ENCODE measurements at regions not wholly inside any gene's neighbourhood (a gene's known extent, or its start where the extent isn't known, plus 50 kb on each side); places are given as distances from the start of the nearest gene placed in this dataset.

DNA sequence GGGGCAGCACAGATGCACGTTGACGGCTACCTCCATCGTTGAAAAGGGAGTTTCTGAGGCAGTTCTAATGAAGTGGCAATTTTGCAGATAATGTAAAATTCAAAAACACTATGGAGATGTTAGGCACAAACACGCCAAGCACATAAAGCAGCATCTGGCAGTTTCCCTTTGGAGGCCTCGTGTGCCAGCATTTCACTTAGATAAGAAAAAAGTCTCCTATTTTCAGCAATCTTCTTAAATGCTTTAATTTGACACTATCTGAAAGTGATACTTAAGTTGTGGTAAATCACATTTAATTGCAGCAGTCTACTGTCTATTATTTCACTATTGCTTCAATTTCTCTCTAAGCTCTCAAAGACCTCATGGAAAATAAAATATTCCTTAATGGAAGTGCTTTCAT, 125.3 kb upstream of the PROKR2 start:
- Mint-ChIP-seq H3K27me3 (ENCODE audit: low read depth in 3 of 3) (peaks cover 5 to 14% (median 8%) of the 10 kb centered on the region in 3 donors), H3K4me3 (no peak overlapping the region), H3K36me3 (no peaks in the 10 kb centered on the region), H3K9me3 (peaks cover 0 to 8% (median 3%) of the 10 kb centered on the region in 7 donors), H3K4me1 (no peaks in the 10 kb centered on the region), H3K27ac (no peak overlapping the region)
- H3K4me2 ChIP-seq (replicated peaks; ENCODE audit: extremely low read depth, low read length, poor library complexity, severe bottlenecking) = no peak overlapping the region
- no peak overlapping the region for H3K4me3 ChIP-seq (replicated peaks in 1 of 3; ENCODE audit: low read depth in 2 of 3, low read length in 3 of 3)
- no peaks in the 10 kb centered on the region for H3K79me2 ChIP-seq (ENCODE audit: insufficient read depth, low read length)
- H3K9me3 ChIP-seq (replicated peaks in 1 of 2; ENCODE audit: control insufficient read depth in 1 of 2, insufficient read depth in 1 of 2, low read length in 2 of 2) = no peaks in the 10 kb centered on the region
- peaks cover 4 to 7% of the 10 kb centered on the region in 2 donors for H3K27me3 ChIP-seq (ENCODE audit: control insufficient read depth in 2 of 2, insufficient read depth in 2 of 2, low read length in 2 of 2)
- no peak overlapping the region for H2AFZ ChIP-seq (ENCODE audit: insufficient read depth, low read depth, low read length, poor library complexity, severe bottlenecking)
- intact Hi-C loops (cut with micrococcal nuclease) = loop anchor here in 1 of 2 donors (10.0 kb wide), 1 partner anchor 227 kb away; no protein-coding TSS in a partner anchor
- no peak overlapping the region for H3K27ac ChIP-seq (ENCODE audit: low read depth in 1 of 2, low read length in 2 of 2)
- no peak overlapping the region for H3K9ac ChIP-seq (ENCODE audit: insufficient read depth, low read length, poor library complexity, severe bottlenecking)
- TF ChIP-seq CTCF (IDR thresholded peaks at IDR 0.05) = no peak
- H3K4me1 ChIP-seq (ENCODE audit: control insufficient read depth in 1 of 2, insufficient read depth in 2 of 2, low read length in 2 of 2) = no peaks in the 10 kb centered on the region
- no peaks in the 10 kb centered on the region for H3K36me3 ChIP-seq (replicated peaks in 1 of 2; ENCODE audit: control insufficient read depth in 1 of 2, insufficient read depth in 2 of 2, low read length in 2 of 2)
- no peak for DNase-seq
- no peaks in the 10 kb centered on the region for H4K20me1 ChIP-seq (ENCODE audit: insufficient read depth, low read length)
- no CpG with 5 or more reads among the region's 5 CpGs for WGBS (ENCODE audit: insufficient coverage)

GRCh38 chr20:5434116-5434515, 117.4 kb upstream of the PROKR2 start:
- H3K9me3 ChIP-seq (replicated peaks in 1 of 2; ENCODE audit: control insufficient read depth in 1 of 2, insufficient read depth in 1 of 2, low read length in 2 of 2) = no peaks in the 10 kb centered on the region
- Mint-ChIP-seq H3K4me3 (no peak overlapping the region), H3K36me3 (no peaks in the 10 kb centered on the region), H3K27ac (no peak overlapping the region), H3K9me3 (peaks cover 0 to 6% (median 0%) of the 10 kb centered on the region in 7 donors), H3K4me1 (no peaks in the 10 kb centered on the region), H3K27me3 (ENCODE audit: low read depth in 3 of 3) (peaks cover 13 to 17% (median 15%) of the 10 kb centered on the region in 3 donors)
- H3K79me2 ChIP-seq (ENCODE audit: insufficient read depth, low read length) = no peaks in the 10 kb centered on the region
- H2AFZ ChIP-seq (ENCODE audit: insufficient read depth, low read depth, low read length, poor library complexity, severe bottlenecking) = no peak overlapping the region
- intact Hi-C loops (cut with micrococcal nuclease) = no loop called here
- peaks cover 0 to 3% of the 10 kb centered on the region in 2 donors for H3K27me3 ChIP-seq (ENCODE audit: control insufficient read depth in 2 of 2, insufficient read depth in 2 of 2, low read length in 2 of 2)
- DNase-seq = no peak
- no peak for TF ChIP-seq CTCF (IDR thresholded peaks at IDR 0.05)
- no peaks in the 10 kb centered on the region for H3K4me1 ChIP-seq (ENCODE audit: control insufficient read depth in 1 of 2, insufficient read depth in 2 of 2, low read length in 2 of 2)
- WGBS (ENCODE audit: insufficient coverage) = 86% methylated on average over 2 of the region's 4 CpGs
- no peak overlapping the region for H3K4me3 ChIP-seq (replicated peaks in 1 of 3; ENCODE audit: low read depth in 2 of 3, low read length in 3 of 3)
- no peak overlapping the region for H3K9ac ChIP-seq (ENCODE audit: insufficient read depth, low read length, poor library complexity, severe bottlenecking)
- no peak overlapping the region for H3K4me2 ChIP-seq (replicated peaks; ENCODE audit: extremely low read depth, low read length, poor library complexity, severe bottlenecking)
- no peaks in the 10 kb centered on the region for H3K36me3 ChIP-seq (replicated peaks in 1 of 2; ENCODE audit: control insufficient read depth in 1 of 2, insufficient read depth in 2 of 2, low read length in 2 of 2)
- no peak overlapping the region for H3K27ac ChIP-seq (ENCODE audit: low read depth in 1 of 2, low read length in 2 of 2)
- H4K20me1 ChIP-seq (ENCODE audit: insufficient read depth, low read length) = no peaks in the 10 kb centered on the region
